ENCODE measurements at regions not wholly inside any gene's neighbourhood (a gene's known extent, or its start where the extent isn't known, plus 50 kb on each side); places are given as distances from the start of the nearest gene placed in this dataset.

DNA sequence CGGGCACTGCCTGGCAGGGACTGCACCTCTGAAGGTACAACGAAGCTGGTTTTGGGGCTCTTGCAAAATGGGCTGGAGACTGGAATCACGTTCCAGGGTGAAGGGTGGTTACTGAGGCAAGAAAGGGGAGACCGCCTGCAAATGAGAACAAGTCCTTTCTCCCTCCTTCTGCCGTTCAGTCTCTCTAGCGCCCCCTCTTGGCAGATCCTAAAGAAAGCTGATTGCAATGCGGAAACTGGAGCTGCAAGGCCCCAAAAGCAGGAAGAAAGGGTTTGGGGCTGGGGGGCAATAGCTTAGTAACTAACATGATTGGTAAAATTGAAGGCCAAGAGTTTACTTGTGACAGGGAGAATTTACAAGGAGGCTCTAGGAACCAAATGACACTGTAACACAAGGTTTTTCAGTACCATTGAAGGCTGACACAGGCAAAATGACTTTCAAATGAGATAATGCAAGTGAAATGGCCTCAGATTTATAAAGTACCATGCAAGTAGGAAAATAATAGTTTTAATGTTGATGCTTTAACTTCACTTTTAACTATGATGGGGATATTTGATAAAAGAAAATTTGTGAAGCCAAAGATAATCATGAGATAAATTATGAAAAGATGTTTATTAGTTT lies 222.7 kb upstream of the HAND2 start:
- TF ChIP-seq, protein P1, sequence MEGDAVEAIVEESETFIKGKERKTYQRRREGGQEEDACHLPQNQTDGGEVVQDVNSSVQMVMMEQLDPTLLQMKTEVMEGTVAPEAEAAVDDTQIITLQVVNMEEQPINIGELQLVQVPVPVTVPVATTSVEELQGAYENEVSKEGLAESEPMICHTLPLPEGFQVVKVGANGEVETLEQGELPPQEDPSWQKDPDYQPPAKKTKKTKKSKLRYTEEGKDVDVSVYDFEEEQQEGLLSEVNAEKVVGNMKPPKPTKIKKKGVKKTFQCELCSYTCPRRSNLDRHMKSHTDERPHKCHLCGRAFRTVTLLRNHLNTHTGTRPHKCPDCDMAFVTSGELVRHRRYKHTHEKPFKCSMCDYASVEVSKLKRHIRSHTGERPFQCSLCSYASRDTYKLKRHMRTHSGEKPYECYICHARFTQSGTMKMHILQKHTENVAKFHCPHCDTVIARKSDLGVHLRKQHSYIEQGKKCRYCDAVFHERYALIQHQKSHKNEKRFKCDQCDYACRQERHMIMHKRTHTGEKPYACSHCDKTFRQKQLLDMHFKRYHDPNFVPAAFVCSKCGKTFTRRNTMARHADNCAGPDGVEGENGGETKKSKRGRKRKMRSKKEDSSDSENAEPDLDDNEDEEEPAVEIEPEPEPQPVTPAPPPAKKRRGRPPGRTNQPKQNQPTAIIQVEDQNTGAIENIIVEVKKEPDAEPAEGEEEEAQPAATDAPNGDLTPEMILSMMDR (IDR thresholded peaks at IDR 0.05; ENCODE audit: low read depth, low read length), result peak; percentile 51
- H3K4me3 ChIP-seq (replicated peaks in 1 of 2; ENCODE audit: low read depth in 2 of 2, low read length in 2 of 2), result no peak overlapping the region
- peak; percentile 23 to 36 for DNase-seq (ENCODE audit: low read depth in 2 of 2)

DNA sequence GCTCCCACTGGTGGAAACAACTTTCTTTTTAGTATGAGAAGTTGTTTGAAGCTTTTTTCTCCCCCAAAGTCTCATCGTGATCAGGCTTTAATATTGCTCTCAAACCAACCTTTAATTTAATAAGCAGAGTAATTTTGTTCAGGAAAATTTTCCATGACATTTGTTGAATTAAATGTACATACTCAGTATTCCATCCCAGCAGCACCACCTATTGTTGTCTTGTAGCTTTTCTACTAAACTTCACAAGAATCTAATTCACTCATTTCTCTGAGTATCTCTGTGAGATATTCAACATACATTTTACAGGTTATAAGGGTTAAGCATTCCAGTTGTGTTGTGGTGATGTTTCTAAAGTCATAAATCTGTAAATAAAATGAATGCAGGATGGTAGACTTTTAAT lies 218.3 kb upstream of the HAND2 start:
- DNase-seq (ENCODE audit: low read depth in 2 of 2), result peak; percentile 21 to 59
- TF ChIP-seq, protein P1 (IDR thresholded peaks at IDR 0.05; ENCODE audit: low read depth, low read length), result peak; percentile 6
- H3K4me3 ChIP-seq (replicated peaks in 1 of 2; ENCODE audit: low read depth in 2 of 2, low read length in 2 of 2), result no peak overlapping the region

DNA sequence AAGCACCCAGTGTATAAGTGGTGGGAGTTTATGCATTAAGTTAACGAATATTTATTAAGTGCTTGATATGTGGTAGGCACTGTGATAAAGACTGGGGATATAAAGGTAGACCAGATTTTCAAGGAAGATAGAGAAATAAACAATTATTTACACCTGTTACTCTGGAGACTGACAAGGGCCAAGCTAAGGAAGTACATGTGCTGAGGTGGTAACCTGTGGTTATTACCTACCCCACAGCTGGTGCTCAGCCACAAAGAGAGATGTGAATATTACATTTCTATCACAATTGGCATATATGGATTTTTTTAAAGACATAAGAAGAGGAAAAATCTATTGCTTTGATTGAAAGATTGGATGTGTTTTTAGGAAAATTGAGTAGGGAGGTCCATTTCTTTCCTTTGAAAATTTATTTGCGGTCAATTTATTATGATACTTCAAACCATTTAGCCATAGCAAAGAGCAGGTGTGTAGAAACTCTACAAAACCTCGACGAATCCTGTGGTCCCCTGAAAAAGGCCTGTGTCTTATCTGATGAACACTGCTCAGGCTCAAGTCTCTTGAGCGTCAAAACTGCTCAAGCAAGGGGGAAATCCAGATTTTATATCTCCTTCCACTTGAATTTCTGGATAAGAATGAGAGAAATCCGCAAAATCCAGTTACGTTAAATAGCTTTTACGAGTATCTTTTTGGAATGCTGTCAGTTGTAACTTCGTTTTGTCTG lies 217.7 kb upstream of the HAND2 start:
- H3K4me3 ChIP-seq (replicated peaks in 1 of 2; ENCODE audit: low read depth in 2 of 2, low read length in 2 of 2), result no peak overlapping the region
- TF ChIP-seq, protein P1 (IDR thresholded peaks at IDR 0.05; ENCODE audit: low read depth, low read length), result no peak
- DNase-seq (ENCODE audit: low read depth in 2 of 2), result no peak

DNA sequence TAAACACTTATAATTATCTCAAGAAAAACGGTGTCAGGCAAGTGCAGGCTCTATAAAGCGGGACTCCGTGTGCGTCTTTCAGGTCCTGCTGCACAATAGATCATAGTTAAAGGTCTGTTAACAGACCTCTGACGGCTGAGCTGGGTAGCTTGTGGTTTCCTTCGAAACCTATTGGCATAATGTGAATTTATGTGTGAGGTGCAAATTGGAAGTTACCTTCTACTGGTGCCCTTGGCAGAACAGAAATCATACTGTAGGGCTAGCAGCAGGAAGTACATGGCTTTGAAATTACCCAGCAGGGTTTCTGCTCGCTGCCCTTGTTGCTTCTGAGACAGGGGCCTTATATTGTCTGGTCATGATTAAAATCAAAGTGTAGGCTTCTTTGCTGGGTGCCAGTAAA lies 216.4 kb upstream of the HAND2 start:
- H3K4me3 ChIP-seq (replicated peaks in 1 of 2; ENCODE audit: low read depth in 2 of 2, low read length in 2 of 2), result no peak overlapping the region
- TF ChIP-seq, protein P1 (IDR thresholded peaks at IDR 0.05; ENCODE audit: low read depth, low read length), result no peak
- no peak for DNase-seq (ENCODE audit: low read depth in 2 of 2)

DNA sequence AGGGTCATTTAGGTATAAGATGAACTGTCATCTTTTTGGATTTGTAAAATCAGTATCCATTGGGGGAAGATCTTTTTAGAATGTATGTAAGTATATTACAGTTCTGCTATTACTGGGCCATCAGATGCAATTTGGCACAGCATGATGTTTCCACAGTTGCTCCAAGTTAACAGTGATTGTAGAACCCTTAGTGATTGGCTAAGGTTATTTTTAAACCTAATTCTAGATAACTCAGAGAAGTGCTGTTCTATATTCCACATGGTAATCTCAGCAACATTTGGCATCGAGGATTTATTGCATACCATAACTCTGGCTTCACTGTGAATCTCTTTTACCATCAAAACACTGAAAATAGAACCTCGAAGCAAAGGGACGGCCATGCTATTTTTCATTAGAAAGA lies 215.7 kb upstream of the HAND2 start:
- TF ChIP-seq, protein P1 (IDR thresholded peaks at IDR 0.05; ENCODE audit: low read depth, low read length), result no peak
- no peak for DNase-seq (ENCODE audit: low read depth in 2 of 2)
- no peak overlapping the region for H3K4me3 ChIP-seq (replicated peaks in 1 of 2; ENCODE audit: low read depth in 2 of 2, low read length in 2 of 2)

DNA sequence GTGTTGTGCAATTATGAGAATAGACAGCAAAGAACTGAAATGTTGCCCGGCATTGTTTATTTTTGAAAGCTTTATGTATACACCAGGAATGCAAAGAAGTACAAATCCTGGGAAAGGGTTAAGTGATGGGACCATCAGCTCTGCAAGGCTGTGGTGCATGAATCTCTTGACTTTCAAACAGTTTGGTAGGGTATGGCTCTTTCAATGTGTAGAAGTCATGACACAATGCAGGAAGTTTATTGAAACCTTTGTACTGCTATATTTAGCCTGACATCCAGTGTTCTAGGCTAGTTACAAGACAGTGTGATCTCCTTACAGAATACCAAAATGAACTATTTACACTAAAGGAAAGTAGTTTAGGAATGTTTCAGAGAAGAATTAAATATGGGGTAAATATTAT lies 206.8 kb upstream of the HAND2 start:
- TF ChIP-seq, protein P1 (IDR thresholded peaks at IDR 0.05; ENCODE audit: low read depth, low read length), result no peak
- H3K4me3 ChIP-seq (replicated peaks in 1 of 2; ENCODE audit: low read depth in 2 of 2, low read length in 2 of 2), result no peak overlapping the region
- DNase-seq (ENCODE audit: low read depth in 2 of 2), result no peak
